ENCODE measurements at regions not wholly inside any gene's neighbourhood (a gene's known extent, or its start where the extent isn't known, plus 50 kb on each side); places are given as distances from the start of the nearest gene placed in this dataset.

- TF ChIP-seq, protein P1, sequence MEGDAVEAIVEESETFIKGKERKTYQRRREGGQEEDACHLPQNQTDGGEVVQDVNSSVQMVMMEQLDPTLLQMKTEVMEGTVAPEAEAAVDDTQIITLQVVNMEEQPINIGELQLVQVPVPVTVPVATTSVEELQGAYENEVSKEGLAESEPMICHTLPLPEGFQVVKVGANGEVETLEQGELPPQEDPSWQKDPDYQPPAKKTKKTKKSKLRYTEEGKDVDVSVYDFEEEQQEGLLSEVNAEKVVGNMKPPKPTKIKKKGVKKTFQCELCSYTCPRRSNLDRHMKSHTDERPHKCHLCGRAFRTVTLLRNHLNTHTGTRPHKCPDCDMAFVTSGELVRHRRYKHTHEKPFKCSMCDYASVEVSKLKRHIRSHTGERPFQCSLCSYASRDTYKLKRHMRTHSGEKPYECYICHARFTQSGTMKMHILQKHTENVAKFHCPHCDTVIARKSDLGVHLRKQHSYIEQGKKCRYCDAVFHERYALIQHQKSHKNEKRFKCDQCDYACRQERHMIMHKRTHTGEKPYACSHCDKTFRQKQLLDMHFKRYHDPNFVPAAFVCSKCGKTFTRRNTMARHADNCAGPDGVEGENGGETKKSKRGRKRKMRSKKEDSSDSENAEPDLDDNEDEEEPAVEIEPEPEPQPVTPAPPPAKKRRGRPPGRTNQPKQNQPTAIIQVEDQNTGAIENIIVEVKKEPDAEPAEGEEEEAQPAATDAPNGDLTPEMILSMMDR (conservative IDR thresholded peaks at IDR 0.05), result no peak
- no peak for TF ChIP-seq ZFX (IDR thresholded peaks at IDR 0.05)
Measured at GRCh38 chr3:182717216-182717615, 76.1 kb upstream of the ATP11B start.

Data from C4-2B (cell line).